Skeletal muscle satellite cell (primary cell): ENCODE measurements at regions not wholly inside any gene's neighbourhood (a gene's known extent, or its start where the extent isn't known, plus 50 kb on each side); places are given as distances from the start of the nearest gene placed in this dataset.

Source experiments
- H3K27me3 ChIP-seq: 2 replicates; pipeline ENCODE4 v1.7.0; 2013; ENCODE audit warnings: low read length; ENCODE audit not compliant: control insufficient read depth, insufficient read depth
- H3K36me3 ChIP-seq: 2 replicates; pipeline ENCODE4 v1.7.0; 2013; ENCODE audit warnings: mild to moderate bottlenecking, control low read depth, low read length; ENCODE audit not compliant: insufficient read depth
- H3K4me1 ChIP-seq: 2 replicates; pipeline ENCODE4 v1.7.0; 2013; ENCODE audit warnings: low read length; ENCODE audit not compliant: control insufficient read depth, insufficient read depth
- H3K4me2 ChIP-seq: 2 replicates; pipeline ENCODE4 v1.7.0; 2013; ENCODE audit warnings: mild to moderate bottlenecking, low read length
- H3K4me3 ChIP-seq: 2 replicates; pipeline ENCODE4 v1.7.0; 2013; ENCODE audit warnings: low read length
- H3K9ac ChIP-seq: 2 replicates; pipeline ENCODE4 v1.7.0; 2013; ENCODE audit warnings: mild to moderate bottlenecking, low read depth, low read length, moderate library complexity
- H3K9me3 ChIP-seq: replicated peaks from 2 replicates; pipeline ENCODE4 v1.7.0; 2013; ENCODE audit warnings: mild to moderate bottlenecking, control low read depth, low read length

DNA sequence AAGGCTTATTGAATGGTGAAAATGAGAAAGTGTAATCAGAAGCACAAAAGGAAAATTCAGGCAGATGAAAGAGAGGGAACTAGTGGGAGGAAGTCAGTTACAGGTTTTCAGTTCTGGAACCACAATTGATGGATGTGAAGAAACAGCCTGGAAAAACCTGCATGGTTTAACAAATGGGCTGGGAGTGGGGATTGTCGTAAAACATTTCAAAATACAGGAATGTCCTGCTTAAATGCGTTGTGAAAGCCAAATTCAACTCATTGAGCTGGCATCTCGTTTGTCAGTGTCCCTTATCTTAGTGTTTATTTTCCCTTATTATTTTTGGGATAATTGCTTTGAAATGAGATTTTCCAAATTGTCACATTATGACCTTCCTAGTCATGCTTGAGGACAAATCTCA lies 106.5 kb upstream of the RFC3 start:
- H3K4me1 ChIP-seq: no peaks in the 10 kb centered on the region
- H3K9me3 ChIP-seq: peaks cover 5% of the 10 kb centered on the region
- H3K36me3 ChIP-seq: no peaks in the 10 kb centered on the region
- H3K4me3 ChIP-seq: no peak overlapping the region
- no peak overlapping the region for H3K4me2 ChIP-seq
- H3K27me3 ChIP-seq: no peaks in the 10 kb centered on the region
- no peak overlapping the region for H3K9ac ChIP-seq

- H3K4me3 ChIP-seq: no peak overlapping the region
- no peaks in the 10 kb centered on the region for H3K27me3 ChIP-seq
- no peaks in the 10 kb centered on the region for H3K9me3 ChIP-seq
- H3K4me2 ChIP-seq: no peak overlapping the region
- no peak overlapping the region for H3K9ac ChIP-seq
- H3K36me3 ChIP-seq: no peaks in the 10 kb centered on the region
- peaks cover 17% of the 10 kb centered on the region for H3K4me1 ChIP-seq
These were observed 100.2 kb upstream of the RFC3 start for GRCh38 chr13:33717775-33718174.

GRCh38 chr13:33721724-33722123 lies 96.2 kb upstream of the RFC3 start:
- H3K36me3 ChIP-seq: no peaks in the 10 kb centered on the region
- H3K27me3 ChIP-seq: no peaks in the 10 kb centered on the region
- peaks cover 24% of the 10 kb centered on the region for H3K4me1 ChIP-seq
- H3K4me2 ChIP-seq: peak overlapping the region; percentile 0
- H3K9ac ChIP-seq: peak overlapping the region; percentile 37
- no peak overlapping the region for H3K4me3 ChIP-seq
- no peaks in the 10 kb centered on the region for H3K9me3 ChIP-seq

GRCh38 chr13:33722216-33722915 lies 95.6 kb upstream of the RFC3 start:
- Histone ChIP-seq H3K9ac (peak overlapping the region; percentile 37), H3K36me3 (no peaks in the 10 kb centered on the region), H3K9me3 (no peaks in the 10 kb centered on the region), H3K27me3 (no peaks in the 10 kb centered on the region), H3K4me1 (peaks cover 24% of the 10 kb centered on the region), H3K4me3 (no peak overlapping the region), H3K4me2 (peak overlapping the region; percentile 33)

DNA sequence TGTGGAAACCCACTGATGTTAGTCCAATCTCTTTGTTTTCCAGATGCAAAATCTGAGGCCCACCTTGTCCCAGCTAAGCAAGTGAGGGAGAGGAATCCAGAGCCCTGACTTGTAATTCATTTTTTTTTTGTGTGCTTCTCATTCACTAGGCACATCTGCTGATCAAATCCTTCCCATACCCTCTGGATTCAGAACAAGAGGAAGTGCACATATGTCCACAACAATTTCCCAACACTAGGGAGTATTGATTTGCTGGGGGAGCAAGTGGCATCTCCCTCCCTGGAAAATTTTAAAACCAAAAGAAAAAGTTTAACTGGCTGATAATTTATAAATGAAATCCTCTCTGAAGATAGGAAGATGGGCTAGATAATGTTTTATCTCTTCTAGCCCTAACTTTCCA lies 94.6 kb upstream of the RFC3 start:
- no peak overlapping the region for H3K4me3 ChIP-seq
- no peaks in the 10 kb centered on the region for H3K36me3 ChIP-seq
- H3K27me3 ChIP-seq: no peaks in the 10 kb centered on the region
- H3K9ac ChIP-seq: peak overlapping the region; percentile 37
- H3K9me3 ChIP-seq: no peaks in the 10 kb centered on the region
- no peak overlapping the region for H3K4me2 ChIP-seq
- H3K4me1 ChIP-seq: peaks cover 24% of the 10 kb centered on the region

- Histone ChIP-seq H3K4me3 (no peak overlapping the region), H3K4me2 (no peak overlapping the region), H3K9ac (no peak overlapping the region), H3K36me3 (no peaks in the 10 kb centered on the region), H3K4me1 (peaks cover 24% of the 10 kb centered on the region), H3K9me3 (no peaks in the 10 kb centered on the region), H3K27me3 (no peaks in the 10 kb centered on the region)
These were observed 94.0 kb upstream of the RFC3 start for GRCh38 chr13:33723772-33724435.

- H3K4me2 ChIP-seq: no peak overlapping the region
- peaks cover 24% of the 10 kb centered on the region for H3K4me1 ChIP-seq
- H3K9me3 ChIP-seq: no peaks in the 10 kb centered on the region
- no peak overlapping the region for H3K4me3 ChIP-seq
- no peaks in the 10 kb centered on the region for H3K36me3 ChIP-seq
- H3K27me3 ChIP-seq: no peaks in the 10 kb centered on the region
- H3K9ac ChIP-seq: no peak overlapping the region
These were observed 92.6 kb upstream of the RFC3 start for GRCh38 chr13:33725340-33725739.

GRCh38 chr13:33727297-33728083 lies 90.5 kb upstream of the RFC3 start:
- no peaks in the 10 kb centered on the region for H3K9me3 ChIP-seq
- no peak overlapping the region for H3K4me2 ChIP-seq
- no peak overlapping the region for H3K4me3 ChIP-seq
- H3K27me3 ChIP-seq: no peaks in the 10 kb centered on the region
- no peak overlapping the region for H3K9ac ChIP-seq
- no peaks in the 10 kb centered on the region for H3K36me3 ChIP-seq
- peaks cover 8% of the 10 kb centered on the region for H3K4me1 ChIP-seq

- no peaks in the 10 kb centered on the region for H3K27me3 ChIP-seq
- no peaks in the 10 kb centered on the region for H3K9me3 ChIP-seq
- H3K4me2 ChIP-seq: no peak overlapping the region
- no peak overlapping the region for H3K4me3 ChIP-seq
- H3K36me3 ChIP-seq: no peaks in the 10 kb centered on the region
- peaks cover 3% of the 10 kb centered on the region for H3K4me1 ChIP-seq
- H3K9ac ChIP-seq: no peak overlapping the region
These were observed 89.5 kb upstream of the RFC3 start for GRCh38 chr13:33728271-33729037.

DNA sequence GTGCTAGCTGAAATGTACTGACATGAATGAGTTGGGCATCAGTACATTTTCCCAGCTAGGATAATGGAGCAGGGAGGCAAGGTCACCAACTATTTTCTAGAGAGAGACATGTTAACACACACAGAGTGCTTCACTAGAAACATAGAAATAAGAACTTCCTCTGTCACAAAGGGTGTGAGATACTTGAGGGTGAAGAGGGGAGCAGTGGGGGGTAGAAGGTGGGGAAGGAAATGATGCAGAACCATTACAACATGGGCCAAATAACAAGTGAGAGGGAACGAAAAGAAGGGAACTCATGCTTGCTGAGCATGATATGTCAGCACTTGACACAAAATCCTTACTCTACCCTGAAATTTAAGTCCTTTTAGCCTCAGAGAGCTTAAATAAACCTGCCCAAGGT lies 87.8 kb upstream of the RFC3 start:
- Histone ChIP-seq H3K36me3 (no peaks in the 10 kb centered on the region), H3K27me3 (no peaks in the 10 kb centered on the region), H3K9me3 (no peaks in the 10 kb centered on the region), H3K4me2 (no peak overlapping the region), H3K4me3 (no peak overlapping the region), H3K9ac (no peak overlapping the region), H3K4me1 (no peaks in the 10 kb centered on the region)

DNA sequence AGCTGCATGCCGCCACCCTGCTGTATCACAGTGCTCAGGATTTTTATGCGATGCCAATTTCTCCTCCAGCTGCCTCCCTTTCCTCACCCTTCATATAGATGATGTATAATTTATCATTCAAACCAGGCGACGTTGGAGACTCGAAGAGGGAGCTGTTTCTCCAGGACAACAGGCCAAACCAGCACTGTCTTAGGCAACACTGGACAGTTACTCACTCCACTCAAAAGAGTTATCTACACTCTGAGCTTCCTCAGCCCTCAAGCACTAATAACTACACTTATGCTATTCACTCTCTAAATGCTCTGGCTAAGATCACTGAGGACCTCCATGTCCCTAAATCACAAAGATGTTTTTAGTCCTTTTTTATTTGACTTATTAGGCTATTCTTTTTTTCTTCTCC lies 87.3 kb upstream of the RFC3 start:
- Histone ChIP-seq H3K4me3 (no peak overlapping the region), H3K9ac (no peak overlapping the region), H3K27me3 (no peaks in the 10 kb centered on the region), H3K36me3 (no peaks in the 10 kb centered on the region), H3K4me1 (no peaks in the 10 kb centered on the region), H3K9me3 (no peaks in the 10 kb centered on the region), H3K4me2 (no peak overlapping the region)
